ENCODE measurements at regions not wholly inside any gene's neighbourhood (a gene's known extent, or its start where the extent isn't known, plus 50 kb on each side); places are given as distances from the start of the nearest gene placed in this dataset.
A peak's percentile ranks its signal among the peaks of the same experiment; 100 is the strongest.

- TF ChIP-seq, protein P1, sequence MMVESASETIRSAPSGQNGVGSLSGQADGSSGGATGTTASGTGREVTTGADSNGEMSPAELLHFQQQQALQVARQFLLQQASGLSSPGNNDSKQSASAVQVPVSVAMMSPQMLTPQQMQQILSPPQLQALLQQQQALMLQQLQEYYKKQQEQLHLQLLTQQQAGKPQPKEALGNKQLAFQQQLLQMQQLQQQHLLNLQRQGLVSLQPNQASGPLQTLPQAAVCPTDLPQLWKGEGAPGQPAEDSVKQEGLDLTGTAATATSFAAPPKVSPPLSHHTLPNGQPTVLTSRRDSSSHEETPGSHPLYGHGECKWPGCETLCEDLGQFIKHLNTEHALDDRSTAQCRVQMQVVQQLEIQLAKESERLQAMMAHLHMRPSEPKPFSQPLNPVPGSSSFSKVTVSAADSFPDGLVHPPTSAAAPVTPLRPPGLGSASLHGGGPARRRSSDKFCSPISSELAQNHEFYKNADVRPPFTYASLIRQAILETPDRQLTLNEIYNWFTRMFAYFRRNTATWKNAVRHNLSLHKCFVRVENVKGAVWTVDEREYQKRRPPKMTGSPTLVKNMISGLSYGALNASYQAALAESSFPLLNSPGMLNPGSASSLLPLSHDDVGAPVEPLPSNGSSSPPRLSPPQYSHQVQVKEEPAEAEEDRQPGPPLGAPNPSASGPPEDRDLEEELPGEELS (CRISPR knock-in tag; IDR thresholded peaks at IDR 0.05), result peak; percentile 92
- TF ChIP-seq, protein P2, sequence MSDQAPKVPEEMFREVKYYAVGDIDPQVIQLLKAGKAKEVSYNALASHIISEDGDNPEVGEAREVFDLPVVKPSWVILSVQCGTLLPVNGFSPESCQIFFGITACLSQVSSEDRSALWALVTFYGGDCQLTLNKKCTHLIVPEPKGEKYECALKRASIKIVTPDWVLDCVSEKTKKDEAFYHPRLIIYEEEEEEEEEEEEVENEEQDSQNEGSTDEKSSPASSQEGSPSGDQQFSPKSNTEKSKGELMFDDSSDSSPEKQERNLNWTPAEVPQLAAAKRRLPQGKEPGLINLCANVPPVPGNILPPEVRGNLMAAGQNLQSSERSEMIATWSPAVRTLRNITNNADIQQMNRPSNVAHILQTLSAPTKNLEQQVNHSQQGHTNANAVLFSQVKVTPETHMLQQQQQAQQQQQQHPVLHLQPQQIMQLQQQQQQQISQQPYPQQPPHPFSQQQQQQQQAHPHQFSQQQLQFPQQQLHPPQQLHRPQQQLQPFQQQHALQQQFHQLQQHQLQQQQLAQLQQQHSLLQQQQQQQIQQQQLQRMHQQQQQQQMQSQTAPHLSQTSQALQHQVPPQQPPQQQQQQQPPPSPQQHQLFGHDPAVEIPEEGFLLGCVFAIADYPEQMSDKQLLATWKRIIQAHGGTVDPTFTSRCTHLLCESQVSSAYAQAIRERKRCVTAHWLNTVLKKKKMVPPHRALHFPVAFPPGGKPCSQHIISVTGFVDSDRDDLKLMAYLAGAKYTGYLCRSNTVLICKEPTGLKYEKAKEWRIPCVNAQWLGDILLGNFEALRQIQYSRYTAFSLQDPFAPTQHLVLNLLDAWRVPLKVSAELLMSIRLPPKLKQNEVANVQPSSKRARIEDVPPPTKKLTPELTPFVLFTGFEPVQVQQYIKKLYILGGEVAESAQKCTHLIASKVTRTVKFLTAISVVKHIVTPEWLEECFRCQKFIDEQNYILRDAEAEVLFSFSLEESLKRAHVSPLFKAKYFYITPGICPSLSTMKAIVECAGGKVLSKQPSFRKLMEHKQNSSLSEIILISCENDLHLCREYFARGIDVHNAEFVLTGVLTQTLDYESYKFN (CRISPR knock-in tag; conservative IDR thresholded peaks at IDR 0.05), result peak; percentile 85
- TF ChIP-seq ZNF7 (CRISPR knock-in tag; IDR thresholded peaks at IDR 0.05), result no peak
- no peak for TF ChIP-seq NR3C1 (CRISPR knock-in tag; IDR thresholded peaks at IDR 0.05)
- no peak for TF ChIP-seq SOX13 (IDR thresholded peaks at IDR 0.05)
- TF ChIP-seq SOX13 (CRISPR knock-in tag; conservative IDR thresholded peaks at IDR 0.05 in 1 of 2, IDR thresholded peaks at IDR 0.05 in 1 of 2), result peak in 1 of 2 experiments; percentile 67; a peak in 2 of 4 replicates
- no peak for TF ChIP-seq ZNF616 (CRISPR knock-in tag; IDR thresholded peaks at IDR 0.05; ENCODE audit: low read depth)
- no peak for TF ChIP-seq SNRNP70 (IDR thresholded peaks at IDR 0.05; ENCODE audit: low read depth, low read length)
- peak; percentile 58; the same call in 1 of the 2 replicates for TF ChIP-seq NCOR1 (IDR thresholded peaks at IDR 0.05; ENCODE audit: borderline replicate concordance, low read length)
- TF ChIP-seq HINFP (CRISPR knock-in tag; IDR thresholded peaks at IDR 0.05; ENCODE audit: low read depth), result no peak
- peak; percentile 79 for TF ChIP-seq NCOA2 (CRISPR knock-in tag; IDR thresholded peaks at IDR 0.05)
- TF ChIP-seq GMEB1 (CRISPR knock-in tag; IDR thresholded peaks at IDR 0.05; ENCODE audit: borderline replicate concordance), result peak; percentile 11; the same call in 1 of the 2 replicates
- no peak for TF ChIP-seq HNRNPLL (IDR thresholded peaks at IDR 0.05; ENCODE audit: low read depth, low read length, poor library complexity, severe bottlenecking)
- TF ChIP-seq FOXA3 (CRISPR knock-in tag; IDR thresholded peaks at IDR 0.05), result peak; percentile 89
- TF ChIP-seq KAT8 (CRISPR knock-in tag; IDR thresholded peaks at IDR 0.05), result peak; percentile 12; the same call in 1 of the 2 replicates
- no peak for TF ChIP-seq ZNF281 (CRISPR knock-in tag; IDR thresholded peaks at IDR 0.05; ENCODE audit: borderline replicate concordance)
- TF ChIP-seq TBX3 (IDR thresholded peaks at IDR 0.05; ENCODE audit: borderline replicate concordance), result peak; percentile 73; the same call in 1 of the 2 replicates
- TF ChIP-seq MATR3 (CRISPR knock-in tag; IDR thresholded peaks at IDR 0.05), result no peak
- TF ChIP-seq THYN1 (CRISPR knock-in tag; IDR thresholded peaks at IDR 0.05; ENCODE audit: borderline replicate concordance, low read depth), result no peak
Observed at GRCh38 chr4:38223782-38224236, 263.6 kb downstream of the PTTG2 start (continued).
